ENCODE measurements at regions not wholly inside any gene's neighbourhood (a gene's known extent, or its start where the extent isn't known, plus 50 kb on each side); places are given as distances from the start of the nearest gene placed in this dataset.
"Not testable (repeated sequence)": the region's sequence is repeated elsewhere in the genome, so short reads cannot be mapped to it uniquely, and the experiment has no call there.

DNA sequence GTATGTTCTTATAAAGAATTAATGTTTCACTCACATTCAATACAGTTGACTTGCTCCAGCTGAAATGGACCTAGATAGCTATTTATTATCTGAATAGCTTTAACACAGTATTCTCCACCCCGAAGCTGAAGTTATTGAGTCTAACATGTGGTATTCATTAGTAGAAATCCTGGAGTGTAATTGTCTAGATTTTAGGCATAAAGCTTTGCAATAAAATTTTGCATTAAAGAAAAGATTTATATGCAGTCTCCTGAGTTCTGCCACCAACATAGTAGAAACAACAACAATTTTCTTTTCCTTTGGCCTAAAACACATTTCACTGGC, 90.2 kb upstream of the DCLK2 start:
- DNase-seq = no peak

DNA sequence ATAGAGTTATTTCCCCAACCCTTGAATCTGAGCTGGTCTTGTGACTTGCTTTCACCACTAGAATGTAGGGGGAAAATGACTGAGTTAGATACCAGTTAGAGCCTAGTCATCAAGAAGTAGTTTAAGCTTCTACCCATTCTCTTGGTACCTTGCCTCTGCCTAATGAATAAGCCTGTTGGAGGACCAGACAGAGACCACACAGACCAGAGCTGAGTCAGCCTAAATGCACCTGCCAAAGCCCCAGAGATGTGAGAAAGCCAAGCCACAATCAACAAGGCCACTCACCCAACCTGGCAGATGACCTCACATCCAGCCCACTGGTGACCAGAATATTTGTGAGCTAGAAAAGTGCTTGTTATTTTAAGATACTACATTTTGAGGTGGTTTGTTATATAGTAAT, 85.2 kb upstream of the DCLK2 start:
- DNase-seq = no peak

DNA sequence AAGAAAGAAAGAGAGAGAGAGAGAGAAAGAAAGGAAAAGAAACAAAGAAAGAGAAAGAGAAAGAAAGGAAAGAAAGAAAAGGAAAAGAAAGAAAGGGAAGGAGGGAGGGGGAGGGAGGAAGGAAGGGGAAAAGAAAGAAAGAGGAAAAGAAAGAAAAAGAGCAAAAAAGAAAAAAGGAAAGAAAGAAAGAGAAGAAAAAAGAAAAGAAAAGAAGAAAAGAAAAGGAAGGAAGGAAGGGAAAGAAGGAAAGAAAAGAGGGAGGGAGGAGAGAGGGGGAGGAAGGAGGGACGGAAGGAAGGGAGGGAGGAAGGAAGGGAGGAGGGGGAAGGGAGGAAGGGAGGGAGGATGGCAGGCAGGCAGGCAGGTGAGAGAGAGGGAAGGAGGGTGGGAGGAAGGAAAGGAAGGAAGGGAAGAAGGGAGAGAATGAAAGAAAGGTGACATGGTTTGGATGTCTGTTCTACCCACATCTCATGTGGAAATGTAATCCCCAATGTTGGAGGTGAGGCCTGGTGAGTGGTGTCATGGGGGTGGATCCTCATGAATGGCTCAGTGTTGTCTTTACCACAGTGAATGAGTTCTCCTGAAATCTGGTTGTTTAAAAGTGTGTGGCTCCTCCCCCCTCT, 83.0 kb upstream of the DCLK2 start:
- no peak for DNase-seq

DNA sequence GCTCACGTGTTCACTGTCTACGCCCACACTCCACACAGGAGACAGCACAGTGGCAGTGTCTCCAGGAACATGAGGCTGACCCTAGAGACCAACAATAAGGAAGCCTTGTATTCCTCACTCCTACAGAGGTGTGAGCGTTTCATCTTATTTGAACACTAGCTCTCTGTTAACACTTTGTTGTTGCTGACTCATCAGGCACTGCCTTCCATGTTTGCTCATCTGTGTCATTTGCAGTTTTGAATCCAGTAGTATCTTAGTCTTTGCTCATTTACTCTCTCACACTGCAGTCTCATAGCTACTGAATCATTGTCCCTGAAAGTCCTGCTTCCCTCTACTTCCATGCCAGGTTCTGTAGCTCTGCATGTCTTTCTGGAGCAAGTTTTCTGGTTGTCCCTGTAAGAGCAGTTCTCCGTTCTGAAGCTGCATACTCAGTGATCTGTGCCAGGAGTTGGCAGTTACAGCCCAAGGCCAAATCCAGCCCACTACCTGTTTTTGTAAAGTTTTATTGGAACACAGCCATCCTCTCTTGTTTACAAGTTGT, 80.3 kb upstream of the DCLK2 start:
- DNase-seq = no peak

DNA sequence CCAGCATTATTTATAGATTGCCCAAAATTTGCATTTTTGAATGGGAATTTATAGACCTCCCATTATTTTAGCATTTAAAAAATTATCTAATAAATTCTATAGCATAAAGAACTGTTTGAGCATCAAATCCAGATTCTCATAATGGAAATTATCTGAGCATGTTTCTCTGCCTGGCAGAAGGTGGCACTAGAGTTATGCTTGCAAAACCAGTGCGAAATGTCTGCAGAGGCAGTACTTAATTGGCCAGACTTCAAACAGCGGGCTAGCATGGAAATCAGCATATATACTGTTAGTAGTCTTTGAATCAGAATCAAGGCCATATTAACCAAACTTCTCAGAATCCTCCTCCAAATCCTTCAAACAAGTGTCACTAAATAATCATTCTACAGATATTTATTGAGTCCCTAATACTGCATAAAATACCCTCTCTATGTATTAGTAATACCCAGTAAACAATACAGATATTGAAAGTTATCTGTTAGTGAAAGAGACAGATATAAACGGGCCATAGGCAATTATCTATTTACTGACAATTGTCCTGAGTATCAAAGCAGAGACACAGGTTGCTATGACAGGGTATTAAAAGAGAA, 78.7 kb upstream of the DCLK2 start:
- DNase-seq = no peak

DNA sequence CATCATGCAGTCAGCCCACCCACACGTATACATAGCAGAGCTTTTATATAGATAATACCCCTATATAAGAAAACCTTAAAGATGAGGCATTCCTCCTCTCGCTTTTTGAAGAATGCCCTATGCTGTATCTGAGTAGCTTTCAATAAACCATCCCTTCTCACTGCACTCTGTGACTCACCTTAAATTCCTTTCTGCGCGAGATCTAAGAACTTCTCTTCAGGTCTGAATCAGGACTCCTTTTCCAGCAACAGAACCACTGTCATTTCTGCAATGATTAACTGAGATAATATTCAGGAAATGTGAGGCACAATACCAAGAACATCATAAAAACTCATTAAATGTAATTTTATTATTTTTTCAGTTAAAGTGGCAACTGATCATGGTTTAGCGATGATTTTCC, 76.4 kb upstream of the DCLK2 start:
- DNase-seq = no peak

DNA sequence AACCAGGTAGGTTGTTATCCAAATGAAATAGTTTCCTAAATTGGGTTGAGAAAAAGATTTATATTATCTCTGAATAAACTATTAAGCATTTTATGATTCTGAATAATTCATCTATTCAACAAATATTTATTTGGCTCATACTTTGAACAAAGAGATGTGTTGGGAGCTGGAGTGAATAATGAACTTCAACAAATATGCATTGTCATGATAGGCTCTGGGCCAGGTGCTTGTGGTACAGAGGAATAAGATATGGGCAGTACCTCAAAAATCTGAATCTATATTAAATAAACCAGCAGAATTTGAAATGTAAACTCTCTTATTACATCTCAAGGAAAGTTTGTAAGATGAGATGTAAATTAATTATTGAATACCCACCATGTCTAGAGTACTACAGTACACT, 75.7 kb upstream of the DCLK2 start:
- no peak for DNase-seq

DNA sequence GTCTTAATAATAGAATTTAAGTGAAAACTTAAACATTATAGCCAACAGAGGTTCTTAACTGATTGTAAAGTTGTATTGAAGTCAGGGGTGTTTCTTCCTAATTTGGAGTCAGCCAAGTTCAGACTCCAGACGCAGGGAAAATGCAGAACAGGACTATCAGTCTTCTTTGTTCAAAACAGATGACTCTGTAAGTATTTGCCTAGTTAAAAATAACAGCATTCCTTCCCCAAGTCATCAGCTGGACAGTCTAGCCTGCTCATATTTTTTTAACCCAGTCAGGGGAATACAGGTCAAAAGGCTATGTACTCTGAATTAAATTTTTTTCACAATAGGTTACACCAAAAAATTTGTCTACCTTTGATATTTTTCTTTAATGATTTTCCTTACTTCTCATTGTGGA, 73.8 kb upstream of the DCLK2 start:
- DNase-seq = no peak

DNA sequence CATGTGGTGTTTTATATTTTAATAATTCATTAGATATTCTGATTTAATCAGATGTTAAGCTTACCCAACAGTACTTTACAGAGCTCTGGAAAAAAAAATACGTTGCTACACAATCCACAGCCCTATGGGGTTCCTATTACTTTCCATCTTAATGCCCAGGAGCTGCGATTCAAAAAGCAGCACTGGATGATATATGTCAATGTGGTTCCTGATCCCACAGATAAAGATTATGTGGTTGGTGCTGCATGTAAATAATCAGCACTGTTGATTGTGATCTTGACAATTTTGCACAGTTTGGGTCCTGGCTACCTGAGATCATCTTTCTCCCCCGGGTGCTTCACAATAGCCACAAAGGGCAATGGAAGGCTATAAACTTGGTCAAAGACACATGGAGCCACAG, 72.7 kb upstream of the DCLK2 start:
- no peak for DNase-seq

DNA sequence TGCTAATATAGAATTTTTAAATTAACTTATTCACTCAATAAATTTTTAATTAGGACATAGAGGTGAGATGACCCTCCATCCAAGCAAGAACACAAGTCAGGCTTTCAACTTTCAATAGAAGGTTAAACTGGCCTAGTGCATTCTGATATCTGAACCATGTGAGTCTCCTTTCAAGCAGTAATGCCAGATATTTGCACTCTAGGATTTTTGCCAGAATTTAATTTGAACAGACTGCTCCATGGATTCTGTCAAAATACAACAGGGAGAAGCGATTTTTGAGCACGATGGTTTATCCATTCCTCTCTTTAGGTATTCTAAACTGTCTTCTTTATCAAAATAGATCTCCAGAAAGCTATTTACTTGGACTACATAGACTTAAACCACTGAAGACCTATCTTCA, 72.0 kb upstream of the DCLK2 start:
- no peak for DNase-seq

DNA sequence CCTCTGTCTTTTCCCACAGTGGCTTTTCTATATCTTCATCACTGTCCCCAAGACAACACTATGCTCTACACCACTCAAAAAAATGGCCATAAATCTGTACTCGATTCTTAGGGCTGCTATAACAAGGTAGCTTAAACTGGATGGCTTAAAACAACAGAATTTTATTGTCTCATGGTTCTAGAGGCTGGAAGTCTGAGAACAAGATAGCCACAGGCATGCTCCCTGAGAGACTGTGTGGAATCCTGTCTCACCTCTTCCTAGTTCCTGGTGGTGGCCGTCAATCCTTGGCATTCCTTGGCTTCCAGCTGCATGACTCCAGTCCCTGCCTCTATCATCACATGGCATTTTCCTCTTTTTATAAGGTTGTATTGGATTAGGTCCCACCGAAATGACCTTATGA, 70.7 kb upstream of the DCLK2 start:
- no peak for DNase-seq

DNA sequence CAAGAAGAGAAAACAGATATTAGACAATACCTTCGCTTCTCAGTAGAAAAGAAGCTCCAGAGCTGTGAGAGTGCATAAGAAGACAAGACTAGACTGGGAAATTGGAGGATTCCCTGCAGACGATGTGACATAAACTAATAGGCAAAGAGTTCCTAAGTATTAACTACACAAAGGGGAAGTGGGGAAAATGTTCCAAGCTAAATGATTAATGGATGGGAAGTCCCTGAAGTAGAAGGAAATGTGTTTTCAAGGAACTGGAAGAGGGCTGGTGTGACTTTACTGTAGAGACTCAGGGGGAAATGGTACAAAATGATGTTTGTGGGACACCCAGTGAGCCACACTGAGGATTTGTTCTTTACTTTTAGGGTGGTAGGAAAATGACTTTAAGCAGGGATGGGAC, 69.7 kb upstream of the DCLK2 start:
- DNase-seq = no peak

DNA sequence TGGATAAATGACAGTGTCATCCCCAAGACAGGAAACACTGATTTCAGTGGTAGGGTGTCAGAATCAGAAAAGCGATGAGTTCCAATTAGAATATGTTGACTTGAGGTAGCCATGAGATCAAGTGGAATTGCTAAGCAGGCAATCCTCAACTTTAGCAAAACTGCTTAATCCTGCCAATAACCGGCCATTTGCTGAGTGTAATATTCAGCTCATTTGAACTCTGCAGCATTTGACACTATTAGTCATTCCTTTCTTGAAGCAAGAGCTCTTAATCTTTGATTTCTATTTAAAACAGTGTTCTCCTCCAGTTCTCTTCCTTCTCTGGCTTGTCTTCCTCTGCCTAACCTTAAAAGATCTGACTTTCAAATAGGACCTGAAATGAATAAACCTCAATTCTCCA, 68.7 kb upstream of the DCLK2 start:
- DNase-seq = no peak

DNA sequence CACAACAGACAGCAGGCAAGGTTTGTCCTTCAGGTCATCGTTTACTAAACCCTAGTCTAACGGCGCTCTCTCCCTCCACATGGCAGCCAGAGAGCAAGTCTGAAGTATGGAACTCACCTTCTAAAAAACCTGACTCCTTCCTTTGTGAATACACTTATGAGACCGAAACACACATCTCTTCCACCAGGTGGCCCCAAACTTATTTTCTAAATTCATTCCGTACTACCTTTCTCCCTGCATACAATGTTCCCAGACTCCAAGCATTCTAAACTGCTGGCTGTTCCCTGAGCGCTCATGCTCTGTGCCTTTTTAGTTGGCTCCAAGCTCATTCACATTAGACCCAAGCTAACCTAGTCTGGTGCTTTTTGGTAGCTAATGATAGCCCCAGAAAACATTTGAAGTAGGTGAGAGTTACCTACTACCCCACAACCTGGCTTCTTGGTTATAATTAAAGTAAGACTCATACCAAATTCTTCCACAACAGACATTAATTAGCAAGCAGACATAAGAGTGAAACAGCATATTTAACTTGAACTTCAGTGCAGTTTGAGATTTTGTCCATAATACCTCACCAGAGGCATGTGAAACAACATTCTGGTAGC, 67.6 kb upstream of the DCLK2 start:
- no peak for DNase-seq

DNA sequence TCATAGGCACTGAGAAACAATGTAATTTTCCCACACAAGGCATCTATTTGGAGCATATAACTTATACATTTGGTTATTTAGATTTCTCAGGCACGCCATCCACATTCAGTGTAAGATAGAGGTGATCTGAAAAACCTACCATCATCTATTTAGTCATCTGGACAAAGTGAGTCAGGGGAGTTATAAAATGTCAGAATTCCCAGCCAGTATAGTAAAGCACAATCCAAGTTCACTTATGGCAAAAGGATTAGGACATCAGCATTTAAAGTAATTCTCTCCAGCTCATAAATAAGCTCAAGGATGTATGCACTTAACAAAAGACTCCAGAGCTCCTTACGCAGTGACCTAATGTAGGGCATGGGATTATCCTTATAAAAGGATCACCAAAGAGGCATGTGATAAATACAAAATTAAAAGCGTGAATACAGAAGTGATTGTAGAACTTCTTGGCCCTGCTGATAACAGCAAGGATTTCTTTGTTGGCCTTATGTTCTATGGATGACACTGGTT, 65.3 kb upstream of the DCLK2 start:
- DNase-seq = no peak

DNA sequence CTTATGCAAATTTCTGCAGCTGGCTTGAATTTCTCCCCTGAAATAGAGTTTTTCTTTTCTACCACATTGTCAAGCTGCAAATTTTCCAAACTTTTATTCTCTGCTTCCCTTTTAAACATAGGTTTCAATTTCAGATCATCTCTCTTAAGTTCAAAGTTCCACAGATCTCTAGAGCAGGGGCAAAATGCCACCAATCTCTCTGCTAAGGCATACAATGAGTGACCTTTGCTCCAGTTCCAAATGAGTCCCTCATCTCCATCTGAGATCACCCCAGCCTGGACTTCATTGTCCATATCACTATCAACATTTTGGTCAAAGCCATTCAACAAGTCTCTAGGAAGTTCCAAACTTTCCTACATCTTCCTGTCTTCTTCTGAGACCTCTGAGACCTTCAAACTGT, 62.3 kb upstream of the DCLK2 start:
- DNase-seq = not testable (repeated sequence)

DNA sequence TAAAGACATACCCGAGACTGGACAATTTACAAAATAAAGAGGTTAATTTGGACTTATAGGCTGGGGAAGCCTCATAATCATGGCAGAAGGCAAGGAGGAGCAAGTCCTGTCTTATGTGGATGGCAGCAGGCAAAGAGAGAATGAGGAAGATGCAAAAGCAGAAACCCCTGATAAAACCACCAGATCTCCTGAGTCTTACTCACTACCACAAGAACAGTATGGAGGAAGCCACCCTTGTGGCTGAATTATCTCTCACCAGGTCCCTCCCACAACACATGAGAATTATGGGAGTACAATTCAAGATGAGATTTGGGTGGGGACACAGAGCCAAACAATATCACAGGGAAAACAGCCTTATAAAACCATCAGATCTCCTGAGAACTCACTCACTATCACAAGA, 61.6 kb upstream of the DCLK2 start:
- not testable (repeated sequence) for DNase-seq

DNA sequence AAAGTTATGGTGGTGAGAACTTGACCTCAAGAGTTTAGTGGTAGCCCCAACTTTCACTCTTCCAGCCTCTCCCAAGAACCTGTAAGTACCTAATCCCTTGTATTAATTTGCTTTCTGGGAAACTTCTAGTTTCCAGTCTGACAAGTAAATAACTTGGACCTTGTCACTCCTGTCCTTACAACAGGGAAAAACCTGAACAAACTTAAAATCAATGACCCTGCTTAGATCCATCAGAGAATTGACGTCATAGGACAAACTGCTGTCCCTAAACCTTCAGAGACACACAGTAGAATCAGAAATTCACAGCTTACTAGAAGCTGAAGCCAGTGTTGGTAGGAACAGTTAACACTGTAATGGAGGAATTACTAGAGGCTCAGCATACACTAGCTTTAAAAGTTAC, 60.0 kb upstream of the DCLK2 start:
- DNase-seq = no peak

DNA sequence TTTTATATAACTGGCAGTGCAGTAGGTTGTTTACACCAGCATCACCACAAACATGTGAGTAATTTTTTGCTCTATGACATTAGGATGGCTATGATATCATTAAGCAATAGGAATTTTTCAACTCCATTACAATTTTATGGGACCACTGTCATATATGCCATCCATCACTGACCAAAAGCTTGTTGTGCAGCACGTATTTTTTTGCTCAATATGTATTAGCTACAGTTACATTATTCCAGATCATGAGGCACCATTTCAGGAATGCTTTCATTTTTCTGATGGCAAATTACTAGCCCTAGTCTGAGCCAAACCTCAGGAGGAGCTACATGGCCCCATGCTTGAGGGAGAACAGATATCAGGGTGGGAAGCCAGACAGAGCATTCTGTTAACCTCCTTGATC, 56.8 kb upstream of the DCLK2 start:
- DNase-seq = no peak

DNA sequence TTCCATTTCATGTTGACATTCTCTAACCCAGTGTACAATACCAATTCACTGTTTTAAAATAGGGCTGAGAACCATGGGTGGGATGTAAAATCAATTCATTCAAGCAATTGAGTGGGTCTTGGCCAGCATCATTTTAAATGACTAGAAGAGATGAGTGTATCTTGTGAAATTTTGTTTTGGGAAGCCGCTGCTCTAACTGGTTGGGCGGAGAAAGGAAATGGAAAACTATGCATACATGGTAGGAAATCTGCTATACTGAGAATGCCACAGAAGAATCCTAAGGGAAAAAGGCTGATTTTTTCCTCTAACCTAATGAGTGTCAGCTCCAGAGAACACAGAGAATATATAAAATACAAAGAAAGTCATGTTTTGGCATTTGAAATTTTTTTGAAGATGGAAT, 54.8 kb upstream of the DCLK2 start:
- no peak for DNase-seq

DNA sequence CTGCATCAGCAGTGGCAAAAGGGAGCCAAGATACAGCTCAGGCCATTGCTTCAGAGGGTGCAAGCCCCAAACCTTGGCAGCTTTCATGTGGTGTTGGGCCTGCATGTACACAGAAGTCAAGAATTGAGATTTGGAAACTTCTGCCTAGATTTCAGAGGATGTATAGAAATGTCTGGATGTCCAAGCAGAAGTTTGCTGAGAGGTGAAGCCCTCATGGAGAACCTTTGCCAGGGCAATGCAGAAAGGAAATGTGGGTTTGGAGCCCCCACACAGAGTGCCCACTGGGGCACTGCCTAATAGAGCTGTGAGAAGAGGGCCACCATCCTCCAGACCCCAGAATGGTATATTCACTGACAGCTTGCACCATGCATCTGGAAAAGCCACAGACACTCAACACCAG, 51.3 kb upstream of the DCLK2 start:
- DNase-seq = not testable (repeated sequence)
